ENCODE measurements at regions not wholly inside any gene's neighbourhood (a gene's known extent, or its start where the extent isn't known, plus 50 kb on each side); places are given as distances from the start of the nearest gene placed in this dataset.
"Not testable (repeated sequence)": the region's sequence is repeated elsewhere in the genome, so short reads cannot be mapped to it uniquely, and the experiment has no call there.

DNA sequence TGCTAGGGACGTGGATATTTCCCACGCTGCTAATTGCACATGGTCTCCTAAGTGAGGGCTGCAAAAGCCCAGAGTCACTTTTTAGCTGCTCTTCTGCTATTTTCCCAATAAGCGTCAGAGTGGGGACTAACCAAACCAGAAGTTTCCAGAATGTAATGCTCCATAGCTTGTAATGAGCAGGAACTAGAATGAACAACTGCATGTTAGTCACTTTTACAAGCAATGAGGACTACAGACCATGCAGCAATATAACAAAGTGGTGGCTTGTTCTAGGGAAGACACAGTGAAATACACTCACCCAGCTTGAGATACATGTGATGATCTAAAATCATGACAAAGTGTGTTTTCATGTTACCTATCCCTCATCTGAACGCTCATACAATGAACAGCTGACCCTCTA is 314.1 kb upstream of the SGK1 start:
- DNase-seq = no peak

DNA sequence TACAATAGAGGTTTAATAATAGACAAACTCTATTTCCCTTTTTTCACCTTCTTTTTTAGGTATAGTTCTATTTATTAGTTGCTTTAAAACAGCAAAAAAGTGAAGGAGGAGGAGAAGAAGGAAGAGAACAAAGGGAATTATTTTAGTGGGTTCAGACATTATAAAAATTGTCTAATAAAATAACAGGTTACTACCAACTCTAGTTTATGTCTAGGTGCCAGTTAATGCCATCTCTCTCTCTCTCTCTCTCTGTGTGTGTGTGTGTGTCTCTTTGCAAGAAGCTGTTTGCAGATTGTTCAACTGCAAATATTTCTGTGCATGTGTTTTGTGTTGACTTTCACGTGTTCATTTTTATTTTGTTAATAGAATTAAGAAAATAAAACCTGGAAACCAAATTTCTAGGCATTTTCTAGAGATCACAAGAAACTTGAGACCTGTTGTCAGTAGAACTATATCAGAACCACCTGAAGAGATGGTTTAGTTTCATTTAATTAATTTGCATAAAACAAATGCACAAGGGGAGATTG is 313.5 kb upstream of the SGK1 start:
- no peak for DNase-seq

DNA sequence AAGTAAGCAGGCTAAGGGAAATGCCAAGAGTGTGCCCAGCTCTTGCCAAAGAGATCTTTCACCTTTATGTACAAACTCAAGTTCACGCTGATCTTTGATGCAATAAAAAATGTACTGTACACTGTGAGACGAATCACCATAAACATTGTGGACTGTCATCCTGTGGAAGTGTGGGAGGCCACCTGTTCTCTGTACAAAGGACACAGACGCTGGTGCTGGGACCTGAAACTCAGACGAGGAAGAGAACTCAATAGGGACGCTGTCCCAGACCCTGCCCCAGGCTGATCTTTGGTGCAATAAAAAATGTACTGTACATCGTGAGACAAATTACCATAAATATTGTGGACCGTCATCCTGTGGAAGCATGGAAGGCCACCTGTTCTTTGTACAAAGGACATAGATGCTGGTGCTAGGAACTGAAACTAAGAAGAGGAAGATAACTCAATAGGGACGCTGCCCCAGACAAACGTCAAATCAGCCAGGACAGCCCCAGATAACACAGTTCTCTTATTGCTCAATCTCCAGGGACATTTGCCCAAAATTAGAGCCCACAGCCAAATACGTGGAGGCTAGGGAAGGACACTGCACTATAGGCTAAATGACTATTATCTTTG is 312.7 kb upstream of the SGK1 start:
- no peak for DNase-seq

DNA sequence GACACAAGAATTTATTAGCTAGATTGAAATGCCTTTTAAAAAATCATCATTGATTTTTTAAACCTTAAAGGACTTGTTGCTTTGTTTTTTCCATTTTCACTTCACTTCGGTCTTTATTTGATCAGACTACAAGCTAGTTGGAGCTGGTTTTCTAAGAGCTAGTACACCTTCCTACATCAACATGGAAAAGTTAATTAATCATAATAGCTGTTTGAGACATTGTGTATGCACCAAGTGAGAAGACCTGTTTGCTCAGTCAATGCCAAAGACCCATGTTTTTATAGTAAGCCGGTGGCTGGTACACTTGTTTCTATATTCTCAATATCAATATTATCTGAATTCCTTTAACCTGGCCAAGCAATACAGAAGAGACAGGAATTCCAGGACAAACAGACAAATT is 310.2 kb upstream of the SGK1 start:
- no peak for DNase-seq

DNA sequence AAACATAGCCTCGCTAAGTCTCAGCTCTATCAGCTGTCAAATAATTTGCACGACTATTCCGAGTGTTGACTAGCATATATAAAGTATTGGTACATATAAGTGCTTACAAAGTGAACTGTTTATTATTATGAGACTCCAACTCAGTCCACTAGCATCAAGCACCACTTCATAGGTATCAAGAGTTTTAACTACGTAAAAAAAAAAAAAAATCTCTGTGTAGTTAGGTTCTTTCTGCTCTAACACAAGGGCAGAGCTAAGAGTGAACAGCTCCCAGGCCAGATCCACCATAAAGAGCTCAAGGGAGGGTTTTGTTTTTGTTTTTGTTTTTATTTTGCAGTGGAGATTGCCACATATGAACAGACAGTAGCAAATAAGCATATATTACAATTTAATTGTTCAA is 309.8 kb upstream of the SGK1 start:
- no peak for DNase-seq

DNA sequence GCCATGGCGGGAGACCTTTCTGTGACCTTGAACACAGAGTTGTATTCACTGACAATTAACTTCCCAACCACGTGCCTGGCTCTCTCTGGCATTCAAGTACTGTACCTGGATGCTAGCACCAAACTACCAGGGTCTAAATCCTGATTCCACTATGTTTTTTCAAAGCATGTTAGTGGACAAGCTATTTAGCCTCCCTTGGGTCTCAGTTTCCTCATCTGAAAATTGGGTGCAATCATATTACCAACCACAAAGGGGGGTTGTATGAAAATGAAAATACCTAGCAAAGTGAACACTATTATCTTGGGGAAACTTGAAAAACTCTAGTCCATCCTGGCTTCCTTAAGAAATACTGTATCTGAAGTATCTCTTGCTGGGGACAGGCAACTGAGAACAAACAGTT is 308.7 kb upstream of the SGK1 start:
- no peak for DNase-seq

DNA sequence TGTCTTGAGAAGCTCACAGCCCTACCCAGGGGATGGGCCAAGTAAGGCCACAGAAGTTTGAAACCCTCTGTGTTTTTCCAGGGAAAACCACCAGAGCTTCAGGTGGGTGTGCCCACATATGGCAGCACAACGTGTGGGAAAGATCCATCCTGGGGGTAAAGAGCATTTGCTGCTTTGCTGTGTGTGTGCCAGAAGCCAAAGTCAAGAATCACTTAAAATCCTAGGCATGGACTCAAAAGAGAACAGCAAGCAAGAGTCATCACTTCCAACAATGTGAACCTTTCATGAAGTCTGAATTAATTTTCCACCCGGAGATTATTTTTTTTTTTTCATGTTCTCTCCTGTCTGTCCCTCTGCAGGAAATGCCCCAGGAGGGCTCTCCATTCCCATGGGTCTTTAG is 308.2 kb upstream of the SGK1 start:
- DNase-seq = no peak

DNA sequence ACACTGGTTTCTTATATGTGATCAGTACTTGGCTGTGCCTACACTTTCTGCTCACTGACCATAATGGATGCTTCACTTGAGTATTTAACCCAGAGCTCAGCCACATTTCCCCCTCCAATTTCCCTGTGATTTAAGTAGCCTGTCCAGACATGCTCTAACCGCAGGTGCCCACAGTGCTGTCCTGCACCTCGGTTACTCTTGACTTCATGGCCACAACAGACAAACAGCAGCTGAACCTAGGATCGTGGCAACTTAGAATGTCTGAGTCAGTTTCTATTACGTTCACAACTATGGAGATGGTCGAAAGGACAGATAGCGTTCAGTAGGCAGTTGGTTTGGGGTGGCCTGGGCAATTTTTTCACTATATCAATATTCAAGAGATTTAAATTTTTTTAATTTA is 306.9 kb upstream of the SGK1 start:
- no peak for DNase-seq

DNA sequence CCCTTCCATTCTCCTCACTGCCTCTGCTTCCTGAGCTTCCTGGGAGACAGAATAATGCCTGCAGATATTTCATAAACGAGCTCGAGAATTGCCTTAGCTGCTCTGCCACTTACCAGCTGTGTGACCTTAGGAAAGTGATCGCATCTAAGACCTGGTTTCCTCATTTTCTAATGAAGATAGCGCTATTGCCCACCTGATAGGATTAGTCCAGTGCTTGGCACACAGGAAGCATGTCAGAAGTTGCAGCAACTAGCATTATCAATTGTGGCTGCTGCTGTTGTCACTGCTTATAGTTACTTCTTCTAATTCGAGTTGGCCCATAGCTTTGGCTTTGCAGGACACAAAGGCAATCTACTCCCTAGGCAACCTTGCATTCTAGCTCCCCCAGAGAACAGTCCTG is 305.5 kb upstream of the SGK1 start:
- no peak for DNase-seq

DNA sequence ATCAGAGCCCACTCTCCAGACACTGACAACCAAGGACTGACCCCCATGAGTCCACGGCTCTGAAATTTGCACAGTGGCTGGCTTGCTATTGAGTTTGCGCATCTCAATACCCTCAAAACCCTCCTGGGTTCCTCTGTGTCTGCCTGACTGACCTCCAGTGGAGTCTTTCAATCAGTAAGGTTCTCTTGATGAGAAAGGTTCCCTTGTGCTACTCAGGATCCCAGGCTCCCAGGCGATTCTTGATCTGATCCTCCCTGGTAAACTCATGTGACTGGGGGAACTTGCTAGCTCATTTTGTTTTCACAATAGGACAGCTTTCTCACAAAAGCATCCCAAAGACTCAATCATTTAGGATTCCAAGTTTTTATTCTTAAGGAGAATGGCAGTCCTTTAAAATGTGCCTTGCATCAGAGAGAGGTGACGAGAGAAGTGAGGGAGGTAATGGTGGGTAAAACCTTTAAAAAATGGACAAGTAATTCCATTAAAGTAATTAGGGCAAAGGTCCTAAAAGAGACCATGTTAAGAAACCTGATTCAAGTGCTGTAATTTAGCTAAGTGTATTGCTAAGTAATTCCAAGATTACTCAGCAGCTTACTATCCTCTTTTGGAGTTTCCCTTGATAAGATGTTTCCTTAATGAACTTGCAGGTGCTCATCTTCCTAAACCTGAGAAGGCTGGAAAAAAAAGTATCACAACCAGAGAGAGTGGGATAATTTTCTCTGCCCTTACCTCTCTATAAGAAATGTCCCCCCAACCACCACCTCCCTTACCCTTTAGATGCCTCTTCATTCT is 304.7 kb upstream of the SGK1 start:
- no peak for DNase-seq

DNA sequence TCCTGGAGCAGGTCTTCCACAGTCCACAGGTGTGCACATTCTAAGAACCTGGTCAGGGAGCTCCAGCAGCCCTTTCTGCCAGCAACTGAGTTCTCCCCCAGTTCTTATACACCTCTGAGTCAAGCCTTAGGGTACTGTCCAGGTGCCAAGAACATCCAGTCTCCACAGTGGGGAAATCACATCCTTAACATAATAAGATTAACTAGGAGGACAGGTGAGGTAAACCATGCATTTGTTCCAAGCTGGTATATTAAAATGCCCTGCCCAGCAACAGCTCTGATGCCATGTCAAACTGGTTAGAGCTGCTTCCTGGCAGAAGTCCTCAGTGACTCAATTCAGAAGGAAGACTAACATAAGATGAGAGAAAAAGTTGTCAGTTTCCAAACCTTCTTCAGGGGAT is 303.9 kb upstream of the SGK1 start:
- no peak for DNase-seq

DNA sequence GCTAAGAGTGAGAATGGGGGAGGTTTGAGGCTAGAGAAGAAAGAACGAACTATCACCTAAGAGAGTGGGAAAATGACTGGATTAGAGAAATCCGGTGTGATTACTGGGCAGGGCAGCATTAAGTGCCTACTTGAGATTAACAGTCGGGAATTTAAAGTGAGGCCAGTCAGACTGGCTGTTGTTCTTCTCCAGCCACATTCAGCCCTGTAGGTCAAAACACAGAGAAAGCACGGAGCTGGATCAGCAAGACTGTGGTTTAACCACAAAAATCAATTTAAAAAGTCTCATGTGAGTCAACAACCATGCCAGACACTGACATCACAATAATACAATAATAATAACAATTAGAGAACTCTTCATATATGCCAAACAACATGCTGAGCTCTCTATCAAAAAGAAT is 301.9 kb upstream of the SGK1 start:
- DNase-seq = no peak

DNA sequence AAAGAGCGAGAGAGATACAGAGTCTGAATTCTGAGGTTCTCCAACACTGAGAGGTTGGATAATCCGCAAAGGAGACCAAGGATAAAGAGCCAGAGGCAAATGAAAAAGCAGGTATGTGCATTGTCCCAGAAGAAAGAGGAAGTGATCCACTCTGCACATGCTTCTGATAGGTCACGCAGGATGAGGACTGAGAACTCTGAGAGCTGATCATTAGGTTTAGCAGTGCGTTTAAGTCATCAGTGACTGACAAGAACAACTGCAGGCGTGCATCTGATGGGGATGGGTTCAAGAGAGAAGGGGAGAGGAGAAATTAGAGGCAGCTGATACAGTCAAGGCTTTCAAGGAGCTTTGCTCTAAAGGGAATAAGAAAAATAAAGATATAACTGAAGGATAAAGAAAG is 301.2 kb upstream of the SGK1 start:
- DNase-seq = no peak

DNA sequence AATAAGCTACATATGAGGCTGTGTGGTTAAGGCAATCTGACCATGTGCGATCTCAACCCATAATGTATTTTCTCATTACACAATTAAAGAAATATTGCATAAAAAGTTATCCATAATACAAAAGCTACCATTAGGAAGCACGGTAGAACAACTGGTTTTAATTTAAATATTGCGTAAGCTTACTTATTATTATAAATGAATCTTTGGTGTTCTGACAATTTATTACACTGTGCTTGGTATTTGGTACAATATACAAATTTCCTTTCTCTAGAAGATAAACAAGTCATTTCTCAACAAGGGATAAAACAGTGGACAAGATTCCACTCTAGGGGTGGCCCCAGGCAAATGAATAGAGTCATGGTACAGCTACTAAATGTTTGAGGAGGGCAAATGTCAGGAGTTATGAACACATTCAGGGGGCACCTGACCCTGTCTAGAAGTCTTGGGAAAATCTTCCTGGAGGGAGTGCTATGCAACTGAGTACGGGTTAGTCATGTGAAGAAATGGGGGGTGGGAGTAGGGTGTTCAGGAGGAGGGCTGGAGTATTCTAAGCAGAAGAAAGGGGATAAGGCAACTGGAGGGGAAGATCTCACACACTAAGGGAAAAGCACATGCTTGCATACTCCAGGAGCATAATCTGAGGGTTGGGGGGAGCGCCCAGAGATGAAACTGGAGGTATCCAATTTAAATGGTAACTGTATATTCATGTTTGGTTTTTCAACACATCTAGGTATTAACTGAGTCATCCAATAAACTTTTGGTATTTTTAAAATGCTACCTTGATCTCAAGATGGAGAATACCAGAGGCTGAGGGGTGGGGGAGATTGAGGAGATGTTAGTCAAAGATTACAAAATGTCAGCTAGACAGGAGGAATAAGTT is 296.9 kb upstream of the SGK1 start:
- no peak for DNase-seq

DNA sequence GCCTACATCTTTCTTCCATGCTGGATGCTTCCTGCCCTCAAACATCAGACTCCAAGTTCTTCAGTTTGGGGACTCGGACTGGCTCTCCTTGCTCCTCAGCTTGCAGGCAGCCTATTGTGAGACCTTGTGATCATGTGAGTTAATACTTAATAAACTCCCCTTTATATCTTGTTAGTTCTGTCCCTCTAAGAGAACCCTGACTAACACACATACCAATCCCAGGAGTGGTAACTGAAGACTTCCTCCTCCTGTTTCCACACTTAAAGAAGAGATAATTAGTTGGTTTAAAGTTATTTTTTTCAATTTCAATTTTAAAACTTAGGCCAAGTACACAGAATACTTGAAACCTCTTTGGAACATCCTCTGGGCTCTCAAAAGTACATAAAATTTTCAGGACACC is 294.2 kb upstream of the SGK1 start:
- not testable (repeated sequence) for DNase-seq

DNA sequence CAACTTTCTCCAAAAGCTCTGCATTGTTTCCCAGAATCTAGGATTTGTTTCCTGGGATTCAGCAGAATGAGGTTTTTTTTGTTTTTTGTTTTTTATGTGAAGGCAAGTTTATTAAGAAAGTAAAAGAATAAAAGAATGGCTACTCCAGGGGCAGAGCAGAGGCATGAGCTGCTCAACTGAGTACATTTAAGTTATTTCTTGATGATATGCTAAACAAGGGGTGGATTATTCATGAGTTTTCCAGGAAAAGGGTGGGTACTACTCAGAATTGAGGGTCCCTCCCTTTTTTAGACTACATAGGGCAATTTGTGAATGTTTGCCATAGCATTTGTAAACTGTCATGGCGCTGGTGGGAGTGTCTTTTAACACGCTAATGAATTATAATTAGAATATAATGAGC is 292.5 kb upstream of the SGK1 start:
- no peak for DNase-seq

DNA sequence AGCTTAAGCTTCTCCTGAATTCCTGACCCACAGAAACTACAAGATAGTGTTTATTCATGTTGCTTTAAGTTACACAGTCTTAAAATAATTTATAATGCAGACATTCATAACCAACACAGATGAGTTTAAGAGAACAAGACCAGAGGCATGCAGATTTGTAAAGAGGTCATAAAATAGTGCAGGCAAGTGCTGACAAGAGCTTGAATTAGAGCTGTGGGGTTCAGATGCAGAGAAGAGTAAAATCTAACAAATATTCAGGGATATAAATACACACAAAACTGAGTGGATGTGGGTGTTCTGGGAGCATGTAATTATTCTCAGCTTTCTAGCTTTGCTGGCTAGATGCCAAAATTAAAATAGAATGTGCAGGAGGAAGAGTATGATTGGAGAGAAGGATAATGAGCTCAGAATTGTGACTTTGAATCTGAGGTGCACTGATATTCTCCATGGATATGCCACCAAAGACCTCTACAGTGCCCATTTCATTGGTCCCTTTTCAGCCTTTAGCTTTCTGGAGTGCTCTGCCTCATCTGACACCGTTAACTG is 291.9 kb upstream of the SGK1 start:
- no peak for DNase-seq

DNA sequence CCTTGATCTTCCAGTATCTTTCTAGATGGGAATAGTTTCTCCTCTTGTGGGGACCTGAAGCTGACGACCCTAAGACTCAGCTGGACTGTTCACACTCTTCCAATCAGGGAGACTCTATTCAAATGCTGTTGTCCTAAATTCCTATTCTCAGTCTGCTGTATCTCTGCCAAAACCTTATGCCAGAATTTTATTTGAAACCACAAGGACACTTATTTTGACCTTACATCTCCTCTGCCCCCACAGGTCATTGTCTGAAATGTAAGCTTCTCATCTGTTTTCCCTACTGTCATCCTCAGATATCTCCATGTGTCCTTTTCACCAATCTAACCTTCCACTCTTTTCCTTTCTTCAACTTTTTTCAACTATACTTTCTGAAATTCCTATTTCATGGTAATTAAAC is 289.5 kb upstream of the SGK1 start:
- no peak for DNase-seq

DNA sequence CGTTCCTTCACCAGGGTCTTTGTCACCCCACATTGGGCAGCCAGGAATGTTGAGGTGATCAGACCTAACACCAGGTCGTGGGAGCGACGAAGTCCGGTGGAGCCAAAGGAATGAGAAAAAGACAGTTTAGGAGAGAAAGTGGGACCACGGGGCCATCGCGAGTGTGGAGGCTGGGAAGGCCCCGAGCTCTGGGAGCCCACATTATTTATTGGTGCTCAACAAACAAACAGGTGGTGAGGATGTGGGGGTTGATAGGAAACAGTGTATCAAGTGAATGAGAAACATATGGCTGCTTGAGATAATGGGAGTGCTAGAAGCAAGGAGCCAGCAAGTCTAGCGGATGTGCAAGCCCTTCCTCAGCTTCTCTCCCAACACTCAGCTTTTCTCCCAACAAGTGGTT is 287.1 kb upstream of the SGK1 start:
- no peak for DNase-seq

DNA sequence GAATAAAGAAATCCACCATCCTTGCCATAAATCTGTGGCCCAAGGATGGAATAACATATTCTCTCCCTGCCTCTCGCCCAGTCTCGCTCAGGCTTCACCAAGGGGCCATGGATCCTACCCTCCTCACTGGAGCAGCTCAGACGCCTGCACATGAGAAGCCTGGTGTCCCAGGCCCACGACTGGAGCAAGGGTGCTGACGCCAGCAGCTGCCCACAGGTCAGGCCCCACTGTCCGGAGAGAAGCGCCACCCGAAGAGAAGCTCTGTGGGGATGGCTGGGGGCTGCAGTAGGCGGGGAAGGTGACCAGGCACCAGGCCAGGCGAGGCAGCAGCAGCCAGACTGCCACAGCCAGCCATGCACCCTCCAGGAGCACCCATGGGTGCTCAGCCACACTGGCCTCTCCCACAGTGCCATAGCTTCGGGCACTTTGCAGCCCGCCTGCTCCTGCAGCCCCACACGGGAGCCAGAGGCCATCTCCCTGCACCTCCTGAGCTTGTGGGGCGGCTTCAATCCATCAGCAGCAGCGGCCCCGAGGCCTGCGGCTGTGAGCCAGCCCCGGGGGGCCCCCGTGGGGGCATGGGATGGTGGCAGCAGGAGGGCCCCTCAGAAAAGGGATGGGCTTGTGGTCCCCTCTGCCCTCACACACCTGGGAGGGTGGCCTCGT is 286.2 kb upstream of the SGK1 start:
- no peak for DNase-seq

DNA sequence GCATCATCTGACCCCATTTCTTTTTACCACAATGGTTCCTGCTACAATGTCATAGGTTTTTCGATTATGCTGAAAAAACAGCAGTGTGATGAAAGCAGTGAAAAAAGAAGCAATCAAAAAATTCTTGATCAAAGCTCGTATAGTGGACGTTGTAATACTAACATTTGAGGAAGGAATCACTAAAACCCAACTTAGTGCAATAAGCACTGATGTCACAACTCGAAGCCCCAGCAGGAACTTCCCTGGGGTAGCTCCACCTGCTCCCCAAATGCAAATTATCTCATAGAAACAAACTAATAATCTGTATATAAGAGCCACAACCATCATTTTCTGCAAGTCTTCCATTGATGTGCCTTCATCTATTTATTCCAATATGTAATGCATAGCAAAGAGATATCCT is 285.6 kb upstream of the SGK1 start:
- no peak for DNase-seq

DNA sequence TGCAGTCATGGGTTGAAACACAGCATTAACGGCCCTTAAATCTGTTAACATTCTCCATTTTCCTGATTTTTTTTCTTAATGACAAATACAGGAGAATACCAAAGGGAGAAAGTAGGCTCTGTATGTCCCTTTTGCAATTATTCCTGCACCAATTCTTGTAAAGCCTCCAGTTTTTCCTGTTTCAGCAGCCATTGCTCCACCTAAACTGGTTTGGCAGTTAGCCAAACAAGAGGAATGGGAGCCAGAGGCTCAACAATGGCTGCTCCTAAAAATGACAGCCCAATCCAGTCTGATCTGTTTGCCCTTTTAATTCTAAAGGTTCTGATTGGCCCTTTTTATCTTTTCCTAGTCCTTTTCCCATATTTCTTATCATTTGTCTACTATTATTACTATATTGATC is 284.2 kb upstream of the SGK1 start:
- no peak for DNase-seq

DNA sequence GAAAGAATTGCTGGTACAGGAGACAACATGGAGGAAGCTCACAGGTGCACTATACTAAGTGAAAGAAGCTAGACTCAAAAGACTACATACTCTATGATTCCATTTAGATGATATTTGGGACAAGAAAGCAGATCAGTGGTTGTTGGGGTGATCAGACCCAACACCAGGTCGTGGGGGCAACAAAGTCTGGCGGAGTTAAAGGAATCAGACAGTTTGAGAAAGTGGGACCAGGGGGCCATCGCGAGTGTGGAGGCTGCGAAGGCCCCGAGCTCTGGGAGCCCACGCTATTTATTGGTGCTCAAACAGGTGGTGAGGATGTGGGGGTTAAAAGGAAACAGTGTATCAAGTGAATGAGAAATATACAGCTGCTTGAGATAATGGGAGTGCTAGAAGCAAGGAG is 282.8 kb upstream of the SGK1 start:
- no peak for DNase-seq

Data from T-helper 9 cell (primary cell).